HL-60 (cell line): ENCODE measurements at regions not wholly inside any gene's neighbourhood (a gene's known extent, or its start where the extent isn't known, plus 50 kb on each side); places are given as distances from the start of the nearest gene placed in this dataset.
"Not testable (repeated sequence)": the region's sequence is repeated elsewhere in the genome, so short reads cannot be mapped to it uniquely, and the experiment has no call there.

Source experiments
- GABPA ChIP-seq: IDR thresholded peaks from 2 replicates; pipeline ENCODE4 v1.6.1; 2012; ENCODE audit warnings: low read depth
- POLR2AphosphoS5 ChIP-seq: IDR thresholded peaks from 2 replicates; pipeline ENCODE4 v1.6.1; 2012; ENCODE audit warnings: low read depth
- TF ChIP-seq, protein P1 (sequence below): IDR thresholded peaks from one replicate; pipeline ENCODE4 v1.5.1; 2011; ENCODE audit warnings: low read length, control low read depth, inconsistent platforms; ENCODE audit not compliant: insufficient read depth
- TF ChIP-seq, protein P2 (sequence below): IDR thresholded peaks from 2 replicates; pipeline ENCODE4 v1.6.1; 2012; ENCODE audit warnings: low read depth; ENCODE audit not compliant: insufficient replicate concordance

DNA sequence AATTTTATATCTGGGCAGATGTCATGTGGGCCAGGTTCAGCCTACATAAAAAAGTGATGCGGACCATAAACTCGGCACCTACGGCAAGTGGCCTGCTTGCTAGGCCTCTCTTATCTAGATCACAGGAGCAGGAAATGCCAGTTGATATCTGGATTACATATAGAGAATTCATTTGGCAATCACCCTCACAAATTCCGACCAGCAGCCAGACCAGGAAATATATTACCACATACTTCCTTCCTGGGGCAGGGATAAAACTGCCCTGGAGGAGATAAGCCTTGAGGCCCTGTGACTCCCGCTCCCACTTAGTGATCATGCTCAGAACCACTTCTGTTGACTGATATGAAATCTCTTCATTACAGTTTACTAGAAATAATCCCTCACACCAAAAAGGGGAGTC lies 282.4 kb upstream of the FRG1 start:
- TF ChIP-seq, protein P1, sequence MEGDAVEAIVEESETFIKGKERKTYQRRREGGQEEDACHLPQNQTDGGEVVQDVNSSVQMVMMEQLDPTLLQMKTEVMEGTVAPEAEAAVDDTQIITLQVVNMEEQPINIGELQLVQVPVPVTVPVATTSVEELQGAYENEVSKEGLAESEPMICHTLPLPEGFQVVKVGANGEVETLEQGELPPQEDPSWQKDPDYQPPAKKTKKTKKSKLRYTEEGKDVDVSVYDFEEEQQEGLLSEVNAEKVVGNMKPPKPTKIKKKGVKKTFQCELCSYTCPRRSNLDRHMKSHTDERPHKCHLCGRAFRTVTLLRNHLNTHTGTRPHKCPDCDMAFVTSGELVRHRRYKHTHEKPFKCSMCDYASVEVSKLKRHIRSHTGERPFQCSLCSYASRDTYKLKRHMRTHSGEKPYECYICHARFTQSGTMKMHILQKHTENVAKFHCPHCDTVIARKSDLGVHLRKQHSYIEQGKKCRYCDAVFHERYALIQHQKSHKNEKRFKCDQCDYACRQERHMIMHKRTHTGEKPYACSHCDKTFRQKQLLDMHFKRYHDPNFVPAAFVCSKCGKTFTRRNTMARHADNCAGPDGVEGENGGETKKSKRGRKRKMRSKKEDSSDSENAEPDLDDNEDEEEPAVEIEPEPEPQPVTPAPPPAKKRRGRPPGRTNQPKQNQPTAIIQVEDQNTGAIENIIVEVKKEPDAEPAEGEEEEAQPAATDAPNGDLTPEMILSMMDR = not testable (repeated sequence)
- TF ChIP-seq POLR2AphosphoS5 = peak; percentile 56
- TF ChIP-seq, protein P2, sequence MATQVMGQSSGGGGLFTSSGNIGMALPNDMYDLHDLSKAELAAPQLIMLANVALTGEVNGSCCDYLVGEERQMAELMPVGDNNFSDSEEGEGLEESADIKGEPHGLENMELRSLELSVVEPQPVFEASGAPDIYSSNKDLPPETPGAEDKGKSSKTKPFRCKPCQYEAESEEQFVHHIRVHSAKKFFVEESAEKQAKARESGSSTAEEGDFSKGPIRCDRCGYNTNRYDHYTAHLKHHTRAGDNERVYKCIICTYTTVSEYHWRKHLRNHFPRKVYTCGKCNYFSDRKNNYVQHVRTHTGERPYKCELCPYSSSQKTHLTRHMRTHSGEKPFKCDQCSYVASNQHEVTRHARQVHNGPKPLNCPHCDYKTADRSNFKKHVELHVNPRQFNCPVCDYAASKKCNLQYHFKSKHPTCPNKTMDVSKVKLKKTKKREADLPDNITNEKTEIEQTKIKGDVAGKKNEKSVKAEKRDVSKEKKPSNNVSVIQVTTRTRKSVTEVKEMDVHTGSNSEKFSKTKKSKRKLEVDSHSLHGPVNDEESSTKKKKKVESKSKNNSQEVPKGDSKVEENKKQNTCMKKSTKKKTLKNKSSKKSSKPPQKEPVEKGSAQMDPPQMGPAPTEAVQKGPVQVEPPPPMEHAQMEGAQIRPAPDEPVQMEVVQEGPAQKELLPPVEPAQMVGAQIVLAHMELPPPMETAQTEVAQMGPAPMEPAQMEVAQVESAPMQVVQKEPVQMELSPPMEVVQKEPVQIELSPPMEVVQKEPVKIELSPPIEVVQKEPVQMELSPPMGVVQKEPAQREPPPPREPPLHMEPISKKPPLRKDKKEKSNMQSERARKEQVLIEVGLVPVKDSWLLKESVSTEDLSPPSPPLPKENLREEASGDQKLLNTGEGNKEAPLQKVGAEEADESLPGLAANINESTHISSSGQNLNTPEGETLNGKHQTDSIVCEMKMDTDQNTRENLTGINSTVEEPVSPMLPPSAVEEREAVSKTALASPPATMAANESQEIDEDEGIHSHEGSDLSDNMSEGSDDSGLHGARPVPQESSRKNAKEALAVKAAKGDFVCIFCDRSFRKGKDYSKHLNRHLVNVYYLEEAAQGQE = not testable (repeated sequence)
- TF ChIP-seq GABPA = not testable (repeated sequence)
